ENCODE measurements at regions not wholly inside any gene's neighbourhood (a gene's known extent, or its start where the extent isn't known, plus 50 kb on each side); places are given as distances from the start of the nearest gene placed in this dataset.

DNA sequence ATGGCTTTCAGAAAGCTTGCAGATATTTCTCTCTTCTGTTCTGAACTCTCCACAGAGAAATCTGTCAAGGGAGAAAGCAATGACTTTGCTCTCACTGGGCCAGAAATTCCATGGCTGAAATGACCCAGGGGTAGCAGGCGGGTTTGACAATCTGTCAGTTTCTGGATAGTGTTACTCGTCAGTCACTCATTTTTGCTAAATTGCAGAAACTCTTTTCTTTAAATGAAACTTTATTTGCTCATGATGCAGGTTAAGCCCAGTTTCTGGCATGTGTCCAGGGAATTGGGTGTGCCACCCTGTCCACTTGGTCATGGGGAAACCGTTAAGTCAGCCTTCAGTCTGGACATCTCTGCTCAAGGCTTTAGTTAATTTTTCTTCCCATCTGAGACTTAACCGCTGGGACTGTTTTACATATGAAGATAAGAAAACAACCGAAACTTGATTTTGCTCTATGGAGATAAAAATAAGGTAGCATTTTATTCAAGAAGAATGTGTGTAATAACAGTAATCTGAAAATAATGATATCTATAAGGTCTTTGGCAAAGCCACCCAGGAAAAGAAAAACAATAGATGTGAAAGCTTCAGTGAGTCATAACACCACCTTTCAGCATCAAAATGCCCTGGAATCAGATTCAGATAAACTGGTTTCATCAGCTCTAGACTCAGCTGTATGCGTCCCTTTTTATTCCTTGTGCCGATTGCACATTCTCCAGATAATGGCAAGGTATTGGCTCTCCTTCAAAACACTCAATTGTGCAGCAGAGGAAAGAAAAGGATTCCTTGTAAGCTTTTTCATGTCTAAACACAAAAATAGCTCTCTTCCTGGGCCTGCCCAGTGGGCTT, 308.3 kb downstream of the ZSWIM6 start:
- TF ChIP-seq, protein P1, sequence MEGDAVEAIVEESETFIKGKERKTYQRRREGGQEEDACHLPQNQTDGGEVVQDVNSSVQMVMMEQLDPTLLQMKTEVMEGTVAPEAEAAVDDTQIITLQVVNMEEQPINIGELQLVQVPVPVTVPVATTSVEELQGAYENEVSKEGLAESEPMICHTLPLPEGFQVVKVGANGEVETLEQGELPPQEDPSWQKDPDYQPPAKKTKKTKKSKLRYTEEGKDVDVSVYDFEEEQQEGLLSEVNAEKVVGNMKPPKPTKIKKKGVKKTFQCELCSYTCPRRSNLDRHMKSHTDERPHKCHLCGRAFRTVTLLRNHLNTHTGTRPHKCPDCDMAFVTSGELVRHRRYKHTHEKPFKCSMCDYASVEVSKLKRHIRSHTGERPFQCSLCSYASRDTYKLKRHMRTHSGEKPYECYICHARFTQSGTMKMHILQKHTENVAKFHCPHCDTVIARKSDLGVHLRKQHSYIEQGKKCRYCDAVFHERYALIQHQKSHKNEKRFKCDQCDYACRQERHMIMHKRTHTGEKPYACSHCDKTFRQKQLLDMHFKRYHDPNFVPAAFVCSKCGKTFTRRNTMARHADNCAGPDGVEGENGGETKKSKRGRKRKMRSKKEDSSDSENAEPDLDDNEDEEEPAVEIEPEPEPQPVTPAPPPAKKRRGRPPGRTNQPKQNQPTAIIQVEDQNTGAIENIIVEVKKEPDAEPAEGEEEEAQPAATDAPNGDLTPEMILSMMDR (IDR thresholded peaks at IDR 0.05) = no peak
- TF ChIP-seq POLR2A (IDR thresholded peaks at IDR 0.05) = no peak
